ENCODE measurements at regions not wholly inside any gene's neighbourhood (a gene's known extent, or its start where the extent isn't known, plus 50 kb on each side); places are given as distances from the start of the nearest gene placed in this dataset.

DNA sequence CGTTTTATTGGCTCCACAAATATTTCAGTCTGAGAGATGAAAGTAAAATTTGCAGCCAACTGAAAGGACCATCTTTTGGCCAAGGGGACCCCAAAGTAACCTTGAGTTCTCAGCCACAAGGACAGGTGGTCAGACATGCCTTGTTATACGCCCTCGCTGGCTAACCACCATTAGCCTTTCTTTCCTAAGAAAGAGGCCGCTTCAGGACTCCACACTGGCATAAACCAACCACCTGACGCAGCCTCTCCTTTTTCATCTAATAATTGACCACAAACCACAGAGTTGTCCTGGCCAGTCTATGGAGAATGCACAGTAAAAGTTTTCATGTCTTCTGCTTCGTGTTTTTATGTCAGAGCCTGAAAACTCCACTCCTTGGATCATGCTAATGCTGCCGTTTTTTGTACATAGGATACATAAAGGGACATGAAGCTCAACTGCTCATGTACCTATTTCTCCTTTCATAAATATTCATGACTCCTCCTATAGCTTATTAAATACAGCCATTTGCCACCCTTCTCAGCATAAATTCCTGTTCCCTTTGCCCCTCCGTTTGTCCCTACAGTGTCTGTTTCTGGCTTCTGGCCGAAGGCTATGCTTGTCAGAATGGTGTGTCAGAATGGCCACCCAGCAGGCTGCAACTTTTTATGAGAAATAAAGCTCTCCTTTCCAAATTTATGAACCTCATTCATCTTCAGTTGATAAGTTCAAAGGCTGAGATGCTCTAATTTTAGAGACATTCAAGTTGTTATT lies 374.1 kb upstream of the RBMS3 start:
- no peak for ATAC-seq (ENCODE audit: low read depth in 2 of 2)

DNA sequence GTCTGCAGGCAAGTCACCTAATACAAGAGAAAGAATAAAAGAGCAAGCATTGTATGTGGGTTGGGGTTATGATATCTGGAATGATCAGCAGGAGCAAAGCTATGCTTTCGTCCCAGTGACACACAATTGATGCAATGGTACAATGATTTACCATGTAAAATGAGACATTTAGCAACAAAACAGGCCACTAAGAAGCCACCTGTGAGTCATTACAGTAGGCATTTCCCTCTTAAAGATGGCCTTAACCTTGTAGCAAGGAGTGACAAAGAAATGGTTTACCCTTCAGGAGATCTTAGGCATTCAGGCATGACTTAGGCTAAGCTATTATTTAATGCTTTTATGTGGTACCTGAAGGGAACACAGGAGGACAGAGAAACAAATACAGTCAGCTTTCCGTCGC lies 373.3 kb upstream of the RBMS3 start:
- Mint-ChIP-seq H3K9me3 (peaks cover 0 to 6% (median 0%) of the 10 kb centered on the region in 7 donors), H3K27ac (no peak overlapping the region), H3K4me1 (no peaks in the 10 kb centered on the region), H3K27me3 (peaks cover 0 to 16% (median 8%) of the 10 kb centered on the region in 3 donors), H3K4me3 (no peak overlapping the region), H3K36me3 (no peaks in the 10 kb centered on the region)
- no peak for DNase-seq
- no peak for ATAC-seq (ENCODE audit: low read depth in 2 of 2)

More for the DNA sequence above, 374.1 kb upstream of the RBMS3 start:
- H3K4me3 Mint-ChIP-seq: no peak overlapping the region
- peaks cover 0 to 8% (median 2%) of the 10 kb centered on the region in 7 donors for H3K9me3 Mint-ChIP-seq
- peaks cover 0 to 16% (median 8%) of the 10 kb centered on the region in 3 donors for H3K27me3 Mint-ChIP-seq
- H3K4me1 Mint-ChIP-seq: no peaks in the 10 kb centered on the region
- no peaks in the 10 kb centered on the region for H3K36me3 Mint-ChIP-seq
- DNase-seq: no peak
- H3K27ac Mint-ChIP-seq: no peak overlapping the region

DNA sequence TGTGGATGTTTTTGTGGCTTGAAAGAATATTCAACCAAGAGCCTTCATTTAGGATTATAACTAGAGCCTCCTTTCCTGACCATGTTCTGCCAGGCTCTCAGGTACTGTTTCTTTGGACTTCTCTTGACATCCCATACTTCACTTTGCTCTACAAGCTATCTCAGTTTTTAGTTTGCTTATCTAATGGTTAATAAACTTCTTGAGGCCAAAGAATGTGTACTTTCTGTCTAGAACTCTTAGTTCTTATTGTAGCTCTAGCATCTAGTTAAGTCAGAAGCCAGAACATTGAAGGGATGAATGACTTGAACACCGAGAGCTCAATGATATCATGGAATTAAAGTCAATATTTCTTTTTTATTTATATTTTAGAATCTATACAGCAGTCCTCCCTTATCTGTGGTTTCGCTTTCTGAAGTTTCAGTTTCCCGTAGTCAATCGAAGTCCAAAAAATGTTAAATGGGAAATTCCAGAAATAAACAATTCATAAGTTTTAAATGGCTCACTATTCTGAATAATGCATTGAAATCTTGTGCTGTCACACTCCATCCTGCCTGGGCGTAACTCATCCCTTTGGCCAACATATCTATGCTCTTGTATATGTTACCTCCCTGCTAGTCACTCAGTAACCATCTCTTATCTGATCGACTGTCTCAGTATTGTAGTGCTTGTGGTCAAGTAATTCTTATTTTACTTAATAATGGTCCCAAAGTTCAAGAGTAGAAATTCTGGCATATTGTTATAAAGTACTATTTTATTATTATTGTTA lies 368.6 kb upstream of the RBMS3 start:
- Mint-ChIP-seq H3K27me3 (peaks cover 0 to 11% (median under 1%) of the 10 kb centered on the region in 3 donors), H3K36me3 (no peaks in the 10 kb centered on the region), H3K9me3 (no peaks in the 10 kb centered on the region), H3K4me3 (no peak overlapping the region), H3K27ac (peak overlapping the region in 1 of 6 donors; percentile 70), H3K4me1 (peaks cover 3 to 19% (median 12%) of the 10 kb centered on the region in 3 donors)
- ATAC-seq (ENCODE audit: low read depth in 2 of 2) (no peak), DNase-seq (no peak)

- Mint-ChIP-seq H3K27me3 (no peaks in the 10 kb centered on the region), H3K27ac (peak overlapping the region in 2 of 6 donors; percentile 8 to 18), H3K4me3 (no peak overlapping the region), H3K9me3 (no peaks in the 10 kb centered on the region), H3K36me3 (no peaks in the 10 kb centered on the region), H3K4me1 (peaks cover 3 to 20% (median 14%) of the 10 kb centered on the region in 3 donors)
- no peak for DNase-seq
- no peak for ATAC-seq (ENCODE audit: low read depth in 2 of 2)
Observed at GRCh38 chr3:28915741-28916500, 364.9 kb upstream of the RBMS3 start.

- no peaks in the 10 kb centered on the region for H3K27me3 Mint-ChIP-seq
Observed at GRCh38 chr3:28916713-28917499, 364.0 kb upstream of the RBMS3 start.

GRCh38 chr3:28917895-28918475 lies 362.9 kb upstream of the RBMS3 start:
- no peak for DNase-seq
- H3K27ac Mint-ChIP-seq: no peak overlapping the region
- H3K36me3 Mint-ChIP-seq: no peaks in the 10 kb centered on the region
- H3K27me3 Mint-ChIP-seq: no peaks in the 10 kb centered on the region
- ATAC-seq (ENCODE audit: low read depth in 2 of 2): no peak
- H3K4me1 Mint-ChIP-seq: peaks cover 3 to 20% (median 14%) of the 10 kb centered on the region in 3 donors
- H3K4me3 Mint-ChIP-seq: no peak overlapping the region
- H3K9me3 Mint-ChIP-seq: no peaks in the 10 kb centered on the region

More at GRCh38 chr3:28916713-28917499, 364.0 kb upstream of the RBMS3 start:
- Mint-ChIP-seq H3K9me3 (no peaks in the 10 kb centered on the region), H3K4me3 (peak overlapping the region in 4 of 8 donors; percentile 17 to 48 (median 29)), H3K27ac (peak overlapping the region in 2 of 6 donors; percentile 29 to 47), H3K36me3 (no peaks in the 10 kb centered on the region), H3K4me1 (peaks cover 3 to 20% (median 14%) of the 10 kb centered on the region in 3 donors)
- DNase-seq: peak; percentile 6
- ATAC-seq (ENCODE audit: low read depth in 2 of 2): peak; percentile 12 to 56

GRCh38 chr3:28922376-28922775 lies 358.5 kb upstream of the RBMS3 start:
- H3K4me3 Mint-ChIP-seq: no peak overlapping the region
- H3K9me3 Mint-ChIP-seq: no peaks in the 10 kb centered on the region
- no peaks in the 10 kb centered on the region for H3K36me3 Mint-ChIP-seq
- no peaks in the 10 kb centered on the region for H3K27me3 Mint-ChIP-seq
- DNase-seq (no peak), ATAC-seq (ENCODE audit: low read depth in 2 of 2) (no peak)
- no peak overlapping the region for H3K27ac Mint-ChIP-seq
- peaks cover 0 to 1% (median under 1%) of the 10 kb centered on the region in 3 donors for H3K4me1 Mint-ChIP-seq

DNA sequence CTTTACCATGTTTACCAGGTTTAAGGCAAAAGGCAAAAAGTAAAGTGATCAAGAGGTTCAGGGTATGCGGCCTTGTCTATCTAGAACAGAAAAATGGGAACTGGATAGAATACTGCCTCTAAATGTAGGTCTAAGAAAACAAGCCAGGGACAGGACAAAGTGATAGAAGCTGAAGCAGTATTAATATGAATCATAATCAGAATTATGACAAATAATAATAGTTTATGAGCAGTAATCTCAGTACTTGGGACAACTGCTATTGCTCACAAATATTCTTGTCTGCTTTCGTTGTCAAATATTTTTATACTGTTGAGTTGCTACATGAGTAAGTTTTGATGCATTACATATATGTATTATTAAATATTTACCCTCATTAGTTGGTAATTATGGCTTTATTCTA lies 356.9 kb upstream of the RBMS3 start:
- Mint-ChIP-seq H3K36me3 (no peaks in the 10 kb centered on the region), H3K27me3 (no peaks in the 10 kb centered on the region), H3K27ac (no peak overlapping the region), H3K9me3 (no peaks in the 10 kb centered on the region), H3K4me1 (no peaks in the 10 kb centered on the region), H3K4me3 (no peak overlapping the region)
- ATAC-seq (ENCODE audit: low read depth in 2 of 2) (no peak), DNase-seq (no peak)

DNA sequence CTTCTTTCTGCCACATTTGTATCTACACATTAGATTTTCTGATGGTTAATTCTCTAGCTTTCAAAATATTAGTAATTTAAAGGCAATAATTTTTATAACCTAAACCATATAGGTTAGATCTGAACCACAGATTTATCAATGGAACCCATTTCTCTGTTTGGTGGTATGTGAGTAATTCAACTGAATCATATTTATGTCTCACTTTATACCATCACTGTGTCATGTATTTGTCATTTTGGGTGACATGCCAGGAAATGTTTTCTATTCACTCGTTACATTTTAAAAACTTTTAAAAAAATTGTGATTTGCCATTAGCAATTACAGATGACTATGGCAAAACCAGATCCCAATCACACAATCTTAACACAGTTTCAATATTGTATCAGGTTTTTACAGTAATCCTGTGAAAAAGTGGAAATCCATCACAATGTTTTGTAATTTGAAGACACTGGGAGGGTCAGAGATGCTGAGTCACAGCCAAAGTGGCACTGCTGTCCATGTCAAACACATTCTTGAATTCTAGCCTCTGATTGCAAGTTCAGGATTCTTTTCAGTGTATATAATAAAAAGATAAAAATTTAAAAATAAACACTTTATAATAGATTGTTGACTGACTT lies 356.0 kb upstream of the RBMS3 start:
- no peak overlapping the region for H3K27ac Mint-ChIP-seq
- H3K4me1 Mint-ChIP-seq: no peaks in the 10 kb centered on the region
- DNase-seq (no peak), ATAC-seq (ENCODE audit: low read depth in 2 of 2) (no peak)
- no peak overlapping the region for H3K4me3 Mint-ChIP-seq
- no peaks in the 10 kb centered on the region for H3K9me3 Mint-ChIP-seq
- H3K36me3 Mint-ChIP-seq: no peaks in the 10 kb centered on the region
- no peaks in the 10 kb centered on the region for H3K27me3 Mint-ChIP-seq

DNA sequence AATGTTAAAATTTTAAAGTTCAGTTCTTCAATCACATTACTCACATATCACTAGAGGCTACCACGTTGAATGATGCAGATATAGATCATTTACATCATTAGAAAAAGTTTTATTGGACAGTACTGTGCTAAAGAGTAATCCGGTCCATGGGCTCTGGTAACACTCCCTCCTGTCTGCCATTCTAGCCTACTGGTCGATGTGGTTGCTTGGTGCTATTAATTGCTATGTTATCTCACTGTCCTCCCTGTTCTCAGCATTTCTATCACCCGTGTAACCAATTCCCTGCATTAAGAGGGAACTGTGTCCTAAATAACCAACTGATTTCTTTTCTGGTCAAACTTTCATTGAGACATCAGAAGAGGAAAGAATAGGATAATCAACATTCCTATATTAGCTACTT lies 347.5 kb upstream of the RBMS3 start:
- H3K4me3 Mint-ChIP-seq: no peak overlapping the region
- H3K36me3 Mint-ChIP-seq: no peaks in the 10 kb centered on the region
- H3K27me3 Mint-ChIP-seq: no peaks in the 10 kb centered on the region
- H3K4me1 Mint-ChIP-seq: no peaks in the 10 kb centered on the region
- no peak overlapping the region for H3K27ac Mint-ChIP-seq
- DNase-seq (no peak), ATAC-seq (ENCODE audit: low read depth in 2 of 2) (no peak)
- peaks cover 0 to 1% (median 0%) of the 10 kb centered on the region in 7 donors for H3K9me3 Mint-ChIP-seq

DNA sequence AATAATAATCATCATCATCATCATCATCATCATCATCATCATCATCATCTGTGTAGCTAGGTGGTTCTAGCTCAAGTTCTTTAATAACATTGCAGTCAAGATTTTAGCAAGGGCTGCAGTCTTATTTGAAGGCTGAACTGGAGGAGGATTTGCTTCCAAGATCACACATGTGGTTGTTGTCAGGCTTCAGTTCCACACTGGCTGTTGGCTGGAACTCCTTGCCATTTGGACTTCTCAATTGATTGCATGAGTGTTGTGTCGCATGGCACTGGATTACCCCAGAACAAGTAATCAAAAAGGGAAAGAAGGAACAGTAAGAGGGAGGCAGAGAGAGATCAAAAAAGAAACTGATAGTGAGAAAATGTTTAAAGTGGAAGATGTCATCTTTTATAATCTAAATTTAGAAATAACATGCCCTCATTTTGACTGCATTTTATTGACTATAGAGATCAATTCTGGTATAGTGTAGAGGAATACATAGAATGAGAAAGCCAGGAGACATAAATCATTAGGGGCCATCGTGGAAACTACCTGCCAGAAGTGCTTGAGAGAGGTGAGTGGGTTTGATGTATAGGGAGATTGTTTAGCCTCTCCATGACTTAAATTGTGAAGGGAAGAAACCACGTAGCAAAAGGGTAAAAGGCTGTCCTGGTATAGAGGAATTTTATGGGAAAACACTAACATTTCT lies 346.6 kb upstream of the RBMS3 start:
- Mint-ChIP-seq H3K9me3 (peaks cover 0 to 1% (median 0%) of the 10 kb centered on the region in 7 donors), H3K27ac (no peak overlapping the region), H3K4me1 (no peaks in the 10 kb centered on the region), H3K27me3 (no peaks in the 10 kb centered on the region), H3K36me3 (no peaks in the 10 kb centered on the region), H3K4me3 (no peak overlapping the region)
- DNase-seq (no peak), ATAC-seq (ENCODE audit: low read depth in 2 of 2) (no peak)

- ATAC-seq (ENCODE audit: low read depth in 2 of 2) (no peak), DNase-seq (no peak)
- Mint-ChIP-seq H3K4me3 (no peak overlapping the region), H3K4me1 (peaks cover 4% of the 10 kb centered on the region in 3 donors), H3K27me3 (no peaks in the 10 kb centered on the region), H3K36me3 (no peaks in the 10 kb centered on the region), H3K9me3 (peaks cover 0 to 1% (median 0%) of the 10 kb centered on the region in 7 donors), H3K27ac (no peak overlapping the region)
Observed at GRCh38 chr3:28935146-28935545, 345.7 kb upstream of the RBMS3 start.

All from naive B cell (primary cell).